IPS-20b (cell line): ENCODE measurements at regions not wholly inside any gene's neighbourhood (a gene's known extent, or its start where the extent isn't known, plus 50 kb on each side); places are given as distances from the start of the nearest gene placed in this dataset.

ENCODE experiments used
- H3K27ac ChIP-seq: one replicate; pipeline ENCODE4 v1.5.1; 2013; ENCODE audit warnings: low read length
- H3K27me3 ChIP-seq: 2 replicates; pipeline ENCODE4 v1.6.1; 2013; ENCODE audit warnings: mild to moderate bottlenecking, low read length, inconsistent platforms; ENCODE audit not compliant: insufficient read depth
- H3K36me3 ChIP-seq: 2 replicates; pipeline ENCODE4 v1.6.1; 2013; ENCODE audit warnings: low read depth, mild to moderate bottlenecking, inconsistent platforms, low read length, moderate library complexity; ENCODE audit not compliant: insufficient read depth
- H3K4me1 ChIP-seq: 2 replicates; pipeline ENCODE4 v1.6.1; 2013; ENCODE audit warnings: mild to moderate bottlenecking, control low read depth, inconsistent platforms, low read length, moderate library complexity; ENCODE audit not compliant: insufficient read depth
- H3K4me3 ChIP-seq: 2 replicates; pipeline ENCODE4 v1.5.1; 2013; ENCODE audit warnings: mild to moderate bottlenecking, low read length, inconsistent platforms
- H3K9ac ChIP-seq: 2 replicates; pipeline ENCODE4 v1.6.1; 2013; ENCODE audit warnings: low read depth, mild to moderate bottlenecking, inconsistent platforms, low read length, moderate library complexity
- H3K9me3 ChIP-seq: 2 replicates; pipeline ENCODE4 v1.6.1; 2013; ENCODE audit warnings: mild to moderate bottlenecking, low read depth, low read length, inconsistent platforms; ENCODE audit not compliant: insufficient read depth

GRCh38 chr5:116740771-116741170 is 166.1 kb upstream of the SEMA6A start:
- H3K9me3 ChIP-seq, result peaks cover 4% of the 10 kb centered on the region
- H3K9ac ChIP-seq, result no peak overlapping the region
- no peak overlapping the region for H3K27ac ChIP-seq

GRCh38 chr5:116739571-116739970 is 164.9 kb upstream of the SEMA6A start:
- H3K9ac ChIP-seq, result no peak overlapping the region

More at GRCh38 chr5:116740771-116741170, 166.1 kb upstream of the SEMA6A start:
- Histone ChIP-seq H3K4me1 (peaks cover 9% of the 10 kb centered on the region; the same call in 1 of the 2 replicates), H3K27me3 (no peaks in the 10 kb centered on the region), H3K4me3 (no peak overlapping the region), H3K36me3 (no peaks in the 10 kb centered on the region)

GRCh38 chr5:116738615-116739261 is 164.1 kb upstream of the SEMA6A start:
- no peaks in the 10 kb centered on the region; the same call in 1 of the 2 replicates for H3K27me3 ChIP-seq
- no peak overlapping the region for H3K27ac ChIP-seq
- peaks cover 3% of the 10 kb centered on the region for H3K9me3 ChIP-seq

More at GRCh38 chr5:116739571-116739970, 164.9 kb upstream of the SEMA6A start:
- H3K36me3 ChIP-seq, result no peaks in the 10 kb centered on the region
- no peak overlapping the region for H3K4me3 ChIP-seq
- no peak overlapping the region for H3K27ac ChIP-seq
- H3K9me3 ChIP-seq, result peaks cover 4% of the 10 kb centered on the region
- H3K27me3 ChIP-seq, result no peaks in the 10 kb centered on the region
- H3K4me1 ChIP-seq, result peaks cover 11% of the 10 kb centered on the region

GRCh38 chr5:116738239-116738614 is 163.6 kb upstream of the SEMA6A start:
- no peaks in the 10 kb centered on the region for H3K9me3 ChIP-seq
- no peaks in the 10 kb centered on the region for H3K36me3 ChIP-seq
- H3K9ac ChIP-seq, result no peak overlapping the region
- H3K4me3 ChIP-seq, result no peak overlapping the region
- no peaks in the 10 kb centered on the region; the same call in 1 of the 2 replicates for H3K27me3 ChIP-seq
- H3K4me1 ChIP-seq, result peaks cover 21% of the 10 kb centered on the region
- H3K27ac ChIP-seq, result no peak overlapping the region

More at GRCh38 chr5:116738615-116739261, 164.1 kb upstream of the SEMA6A start:
- Histone ChIP-seq H3K4me3 (no peak overlapping the region), H3K9ac (no peak overlapping the region), H3K36me3 (no peaks in the 10 kb centered on the region), H3K4me1 (peaks cover 19% of the 10 kb centered on the region)

- H3K9ac ChIP-seq, result no peak overlapping the region
- no peaks in the 10 kb centered on the region for H3K9me3 ChIP-seq
- H3K27me3 ChIP-seq, result no peaks in the 10 kb centered on the region; the same call in 1 of the 2 replicates
- peaks cover 21% of the 10 kb centered on the region for H3K4me1 ChIP-seq
- H3K4me3 ChIP-seq, result no peak overlapping the region
- no peak overlapping the region for H3K27ac ChIP-seq
- H3K36me3 ChIP-seq, result no peaks in the 10 kb centered on the region
These were observed 162.0 kb upstream of the SEMA6A start for GRCh38 chr5:116736671-116737070.

- Histone ChIP-seq H3K4me3 (no peak overlapping the region), H3K27me3 (no peaks in the 10 kb centered on the region; the same call in 1 of the 2 replicates), H3K9me3 (no peaks in the 10 kb centered on the region), H3K4me1 (peaks cover 21% of the 10 kb centered on the region), H3K36me3 (no peaks in the 10 kb centered on the region), H3K9ac (peak overlapping the region; percentile 25; the same call in 1 of the 2 replicates), H3K27ac (no peak overlapping the region)
These were observed 159.7 kb upstream of the SEMA6A start for GRCh38 chr5:116733991-116734975.

GRCh38 chr5:116732591-116732990 is 158.0 kb upstream of the SEMA6A start:
- Histone ChIP-seq H3K4me3 (no peak overlapping the region), H3K9ac (no peak overlapping the region), H3K27ac (no peak overlapping the region), H3K4me1 (peaks cover 12% of the 10 kb centered on the region), H3K9me3 (no peaks in the 10 kb centered on the region), H3K36me3 (no peaks in the 10 kb centered on the region), H3K27me3 (no peaks in the 10 kb centered on the region; the same call in 1 of the 2 replicates)

GRCh38 chr5:116731432-116731831 is 156.8 kb upstream of the SEMA6A start:
- Histone ChIP-seq H3K9me3 (no peaks in the 10 kb centered on the region), H3K9ac (no peak overlapping the region), H3K4me3 (no peak overlapping the region), H3K36me3 (no peaks in the 10 kb centered on the region), H3K4me1 (peaks cover 12% of the 10 kb centered on the region), H3K27me3 (no peaks in the 10 kb centered on the region; the same call in 1 of the 2 replicates), H3K27ac (no peak overlapping the region)

- Histone ChIP-seq H3K27ac (no peak overlapping the region), H3K9me3 (no peaks in the 10 kb centered on the region), H3K36me3 (no peaks in the 10 kb centered on the region), H3K27me3 (no peaks in the 10 kb centered on the region; the same call in 1 of the 2 replicates), H3K4me3 (no peak overlapping the region), H3K4me1 (peaks cover 12% of the 10 kb centered on the region), H3K9ac (no peak overlapping the region)
These were observed 156.1 kb upstream of the SEMA6A start for GRCh38 chr5:116730706-116731105.

- Histone ChIP-seq H3K9me3 (no peaks in the 10 kb centered on the region), H3K4me1 (peaks cover 12% of the 10 kb centered on the region), H3K4me3 (no peak overlapping the region), H3K27me3 (no peaks in the 10 kb centered on the region; the same call in 1 of the 2 replicates), H3K27ac (no peak overlapping the region), H3K36me3 (no peaks in the 10 kb centered on the region), H3K9ac (no peak overlapping the region)
These were observed 155.6 kb upstream of the SEMA6A start for GRCh38 chr5:116730185-116730584.

GRCh38 chr5:116727248-116727647 is 152.6 kb upstream of the SEMA6A start:
- no peaks in the 10 kb centered on the region for H3K4me1 ChIP-seq
- H3K27me3 ChIP-seq, result no peaks in the 10 kb centered on the region
- no peaks in the 10 kb centered on the region for H3K36me3 ChIP-seq
- H3K4me3 ChIP-seq, result no peak overlapping the region
- H3K9me3 ChIP-seq, result no peaks in the 10 kb centered on the region
- no peak overlapping the region for H3K9ac ChIP-seq
- H3K27ac ChIP-seq, result no peak overlapping the region
